A549 (cell line): ENCODE measurements at regions not wholly inside any gene's neighbourhood (a gene's known extent, or its start where the extent isn't known, plus 50 kb on each side); places are given as distances from the start of the nearest gene placed in this dataset.

Experiments
- ATAC-seq, 2 experiments: fragments of 200-7000 bp in 1 of 2; fragments of >200 bp in 1 of 2; cut with Nextera tagmentation in 1 of 2; cut with Tn5 transposase in 1 of 2; 3 replicates each; pipeline versions ENCODE4 v1.8.0 to v1.9.1; 2018 to 2020; ENCODE audit warnings: mild to moderate bottlenecking in 1 of 2, moderate library complexity in 1 of 2
- CTCF ChIA-PET: fragments of 300-600 bp; sonication (Branson Sonifier 250); formaldehyde crosslinking; extraction: SDS; loops from one replicate; lab custom pipeline; 2021; ENCODE audit warnings: antibody characterized with exemption, inconsistent platforms; lab: Yijun Ruan, JAX
- POLR2A ChIA-PET: fragments of 350-600 bp; formaldehyde crosslinking; extraction: SDS; loops from one replicate; lab custom pipeline; 2021; ENCODE audit warnings: antibody characterized with exemption, inconsistent platforms; lab: Yijun Ruan, JAX
- DNase-seq, 2 experiments: peaks; one replicate each; pipeline versions ENCODE4 v3.0.0 to v3.0.0-alpha.2; 2011 to 2016; ENCODE audit warnings: low read depth in 1 of 2, low spot score in 1 of 2
- FAIRE-seq: peaks from 2 replicates; lab custom pipeline; 2011; peaks lifted over from hg19 to GRCh38; lab: Jason Lieb, UNC
- H3K27ac ChIP-seq, 2 experiments: fragments of >200 bp; sonication (Bioruptor Twin); formaldehyde crosslinking; 3 replicates each; pipeline ENCODE4 v1.5.1; 2016 to 2017
- H3K4me1 ChIP-seq: fragments of >200 bp; sonication (Bioruptor Twin); formaldehyde crosslinking; 3 replicates; pipeline ENCODE4 v1.6.1; 2016
- H3K4me2 ChIP-seq: fragments of >200 bp; sonication (Bioruptor Twin); formaldehyde crosslinking; 3 replicates; pipeline ENCODE4 v1.6.1; 2016
- H3K4me3 ChIP-seq: fragments of >200 bp; sonication (Bioruptor Twin); formaldehyde crosslinking; 3 replicates; pipeline ENCODE4 v1.5.1; 2016
- H3K9me3 ChIP-seq: fragments of >200 bp; sonication (Bioruptor Twin); formaldehyde crosslinking; 3 replicates; pipeline ENCODE4 v1.6.1; 2016
- BCL3 ChIP-seq: fragments of >200 bp; sonication (Bioruptor Twin); formaldehyde crosslinking; IDR thresholded peaks from 3 replicates; pipeline ENCODE4 v1.6.1; 2016
- CBX8 ChIP-seq: fragments of 200-600 bp; sonication (generic); IDR thresholded peaks from 2 replicates; pipeline ENCODE4 v1.6.1; 2016
- CEBPB ChIP-seq, 2 experiments: fragments of >200 bp in 1 of 2; sonication (Bioruptor Twin) in 1 of 2; formaldehyde crosslinking in 1 of 2; IDR thresholded peaks; 2 replicates each; pipeline ENCODE4 v1.6.1; 2012 to 2016
- CTCF ChIP-seq: fragments of >200 bp; sonication (Bioruptor Twin); formaldehyde crosslinking; IDR thresholded peaks from 3 replicates; pipeline ENCODE4 v1.5.1; 2016
- EHMT2 ChIP-seq: fragments of 200-600 bp; sonication (generic); IDR thresholded peaks from 2 replicates; pipeline ENCODE4 v1.6.1; 2016; ENCODE audit warnings: antibody characterized with exemption, low read depth, mild to moderate bottlenecking, moderate library complexity
- ESRRA ChIP-seq: fragments of 150-350 bp; IDR thresholded peaks from 2 replicates; pipeline ENCODE4 v1.6.1; 2014; ENCODE audit warnings: mild to moderate bottlenecking, low read length, borderline replicate concordance
- FOSB ChIP-seq: fragments of 250-450 bp; sonication (Bioruptor Pico); IDR thresholded peaks from 2 replicates; pipeline ENCODE4 v1.5.0; 2020; ENCODE audit warnings: mild to moderate bottlenecking, moderate library complexity
- FOSL2 ChIP-seq, 2 experiments: fragments of 450-650 bp in 1 of 2; fragments of >200 bp in 1 of 2; sonication (Bioruptor Twin) in 1 of 2; formaldehyde crosslinking; IDR thresholded peaks; 2 replicates each; pipeline versions ENCODE4 v1.5.0 to v1.6.1; 2016 to 2020; ENCODE audit warnings: mild to moderate bottlenecking in 1 of 2, moderate library complexity in 1 of 2
- FOXS1 ChIP-seq: fragments of 250-450 bp; sonication (Bioruptor Pico); IDR thresholded peaks from 2 replicates; pipeline ENCODE4 v1.5.0; 2020; ENCODE audit warnings: mild to moderate bottlenecking, moderate library complexity
- HEYL ChIP-seq: fragments of 250-450 bp; sonication (Bioruptor Pico); IDR thresholded peaks from 2 replicates; pipeline ENCODE4 v1.8.0; 2021; ENCODE audit warnings: mild to moderate bottlenecking, moderate library complexity
- HOXA7 ChIP-seq: fragments of 250-450 bp; sonication (Bioruptor Pico); IDR thresholded peaks from 2 replicates; pipeline ENCODE4 v1.5.0; 2020; ENCODE audit warnings: mild to moderate bottlenecking, moderate library complexity
- HOXB13 ChIP-seq: fragments of 250-450 bp; sonication (Bioruptor Pico); IDR thresholded peaks from 2 replicates; pipeline ENCODE4 v1.5.0; 2020; ENCODE audit warnings: low read depth, mild to moderate bottlenecking, moderate library complexity
- HOXB5 ChIP-seq: fragments of 250-450 bp; sonication (Bioruptor Pico); IDR thresholded peaks from 2 replicates; pipeline ENCODE4 v1.5.0; 2020; ENCODE audit warnings: mild to moderate bottlenecking, moderate library complexity
- JUN ChIP-seq, 2 experiments: fragments of >200 bp; sonication (Bioruptor Twin); formaldehyde crosslinking; IDR thresholded peaks; 2 replicates in 1 of 2; 3 replicates in 1 of 2; pipeline ENCODE4 v1.6.1; 2016 to 2017
- JUNB ChIP-seq: fragments of >200 bp; sonication (Bioruptor Twin); formaldehyde crosslinking; IDR thresholded peaks from 2 replicates; pipeline ENCODE4 v1.6.1; 2016
- MAZ ChIP-seq: fragments of 150-350 bp; IDR thresholded peaks from 2 replicates; pipeline ENCODE4 v1.6.1; 2014; ENCODE audit warnings: antibody characterized with exemption, low read depth, low read length, borderline replicate concordance
- NR3C1 ChIP-seq: fragments of >200 bp; sonication (Bioruptor Twin); formaldehyde crosslinking; IDR thresholded peaks from 3 replicates; pipeline ENCODE4 v1.6.1; 2017
- PHF8 ChIP-seq: fragments of 200-600 bp; sonication (generic); IDR thresholded peaks from 2 replicates; pipeline ENCODE4 v1.6.1; 2016; ENCODE audit warnings: low read depth, mild to moderate bottlenecking, antibody characterized with exemption, moderate library complexity, borderline replicate concordance
- POLR2A ChIP-seq: IDR thresholded peaks from 2 replicates; pipeline ENCODE4 v1.6.1; 2012; ENCODE audit warnings: mild to moderate bottlenecking, low read length
- RARB ChIP-seq: fragments of 250-450 bp; sonication (Bioruptor Pico); IDR thresholded peaks from 2 replicates; pipeline ENCODE4 v1.8.0; 2021; ENCODE audit warnings: mild to moderate bottlenecking, moderate library complexity
- ZC3H11A ChIP-seq: fragments of 450-650 bp; IDR thresholded peaks from 2 replicates; pipeline ENCODE4 v1.6.1; 2014; ENCODE audit warnings: antibody characterized with exemption, mild to moderate bottlenecking
- ZSCAN20 ChIP-seq: fragments of 250-450 bp; sonication (Bioruptor Pico); IDR thresholded peaks from 2 replicates; pipeline ENCODE4 v1.8.0; 2022; ENCODE audit warnings: mild to moderate bottlenecking, moderate library complexity
- WGBS: methylation state at CpG from one replicate; pipeline ENCODE4 v1.1.6; 2017; ENCODE audit errors: missing lambda C conversion rate; 5-methylcytosine and 5-hydroxymethylcytosine counted together

GRCh38 chr1:112250892-112251291, 145.1 kb upstream of the CTTNBP2NL start:
- TF ChIP-seq NR3C1 (no peak), ZC3H11A (no peak), FOXS1 (CRISPR knock-in tag) (no peak), HOXB5 (no peak), JUN (IDR thresholded peaks at IDR 0.05) (no peak), CTCF (no peak), HOXA7 (CRISPR knock-in tag) (no peak), CBX8 (no peak), HEYL (CRISPR knock-in tag) (no peak), MAZ (no peak), PHF8 (no peak), BCL3 (no peak), ESRRA (no peak), EHMT2 (no peak), RARB (CRISPR knock-in tag) (no peak), ZSCAN20 (CRISPR knock-in tag) (no peak)
- ChIA-PET POLR2A (no interaction called here), CTCF (interaction anchor here (1.0 kb wide), 2 partner anchors 13 to 86 kb away, joined by 3 to 4 read pairs; no protein-coding TSS in a partner anchor)
- FAIRE-seq (no peak), DNase-seq (no peak), ATAC-seq (no peak)
- Histone ChIP-seq H3K4me2 (peak overlapping the region; percentile 19; the same call in 2 of the 3 replicates), H3K4me3 (no peak overlapping the region), H3K4me1 (peaks cover 11% of the 10 kb centered on the region; the same call in 2 of the 3 replicates), H3K9me3 (no peaks in the 10 kb centered on the region), H3K27ac (peak overlapping the region; percentile 57 to 75; a peak in 5 of 6 replicates)
- WGBS: 68% methylated on average over 2 of the region's 2 CpGs

GRCh38 chr1:112251766-112252506, 144.1 kb upstream of the CTTNBP2NL start:
- TF ChIP-seq FOSL2 (IDR thresholded peaks at IDR 0.05) (0 out of 2 replicates have a peak, but pooled peaks have one; percentile 37), FOSL2 (CRISPR knock-in tag; IDR thresholded peaks at IDR 0.05) (no peak), JUNB (0 out of 2 replicates have a peak, but pooled peaks have one; percentile 26), CEBPB (IDR thresholded peaks at IDR 0.05) (0 out of 4 replicates have a peak, but pooled peaks of 1 of the 2 experiments have one; percentile 13), CBX8 (no peak)
- Histone ChIP-seq H3K4me2 (peak overlapping the region; percentile 19), H3K4me3 (no peak overlapping the region), H3K9me3 (no peaks in the 10 kb centered on the region), H3K27ac (peak overlapping the region; percentile 61 to 75), H3K4me1 (peaks cover 11% of the 10 kb centered on the region; the same call in 2 of the 3 replicates)
- FAIRE-seq (no peak), DNase-seq (peak; percentile 46 to 72), ATAC-seq (peak; percentile 89 to 95)
- CTCF ChIA-PET: interaction anchor here (1.0 kb wide), 1 partner anchor 12 kb away, joined by 4 read pairs; no protein-coding TSS in a partner anchor
- WGBS: 16% methylated on average over 5 of the region's 6 CpGs
- POLR2A ChIA-PET: no interaction called here

- Histone ChIP-seq H3K27ac (0 out of 6 replicates have a peak overlapping the region, but pooled peaks of 1 of the 2 experiments have one; percentile 18), H3K4me3 (no peak overlapping the region), H3K4me2 (no peak overlapping the region), H3K9me3 (no peaks in the 10 kb centered on the region), H3K4me1 (peaks cover 11% of the 10 kb centered on the region; the same call in 2 of the 3 replicates)
- 48% methylated on average over 2 of the region's 2 CpGs for WGBS
- FAIRE-seq (no peak), DNase-seq (no peak), ATAC-seq (no peak)
- ChIA-PET POLR2A (no interaction called here), CTCF (interaction anchor here (1.4 kb wide), 1 partner anchor 10 kb away, joined by 3 read pairs; no protein-coding TSS in a partner anchor)
- TF ChIP-seq POLR2A (no peak), HOXB13 (no peak), HOXA7 (CRISPR knock-in tag) (no peak), ZSCAN20 (CRISPR knock-in tag) (no peak), JUN (IDR thresholded peaks at IDR 0.05) (no peak), FOSB (CRISPR knock-in tag) (no peak), JUNB (no peak)
These were observed 142.6 kb upstream of the CTTNBP2NL start for GRCh38 chr1:112253366-112253765.
